K562 (cell line): ENCODE measurements at regions not wholly inside any gene's neighbourhood (a gene's known extent, or its start where the extent isn't known, plus 50 kb on each side); places are given as distances from the start of the nearest gene placed in this dataset.

Experiments
- ATAC-seq: fragments of 200-7000 bp; cut with Tn5 transposase; 3 replicates; pipeline ENCODE4 v1.9.1; 2020; ENCODE audit warnings: moderate library complexity
- BruUV-seq: library from RNA; stranded (reverse); fragments of 400-500 nt; replicated peaks from 2 replicates; lab custom pipeline; 2021; lab: Mats Ljungman, UMichigan
- CTCF ChIA-PET: fragments of 300-600 bp; formaldehyde crosslinking; extraction: SDS; loops from one replicate; lab custom pipeline; 2021; ENCODE audit warnings: low intra/inter-chr PET ratio; lab: Yijun Ruan, JAX
- POLR2A ChIA-PET: fragments of 300-600, 350-650 bp; sonication (Branson Sonifier 250); formaldehyde crosslinking; extraction: SDS; loops from one replicate; lab custom pipeline; 2021; ENCODE audit warnings: antibody characterized with exemption, inconsistent platforms; lab: Yijun Ruan, JAX
- DNase-seq, 4 experiments: peaks; one replicate each; pipeline versions ENCODE4 v3.0.0 to v3.0.0-alpha.2; 2011 to 2018; ENCODE audit warnings: low spot score in 3 of 4, mixed read lengths in 3 of 4; ENCODE audit errors: extremely low read depth in 1 of 4
- FAIRE-seq: peaks from 2 replicates; lab custom pipeline; 2011; peaks lifted over from hg19 to GRCh38; lab: Jason Lieb, UNC
- H2AFZ ChIP-seq: 2 replicates; pipeline ENCODE4 v1.6.0; 2011; ENCODE audit warnings: low read depth, low read length, control low read depth, inconsistent platforms
- H3K27ac ChIP-seq: fragments of 200-600 bp; 3 replicates; pipeline ENCODE4 v1.8.0; 2011; ENCODE audit warnings: low read depth, mild to moderate bottlenecking, control low read depth, inconsistent platforms, low read length, moderate library complexity, mixed read lengths; ENCODE audit errors: extremely low read depth
- H3K27me3 ChIP-seq, 2 experiments: fragments of 300-600 bp in 1 of 2; 2 replicates in 1 of 2; 3 replicates in 1 of 2; pipeline versions ENCODE4 v1.6.0 to v1.8.0; 2011; ENCODE audit warnings: inconsistent platforms in 2 of 2, low read length in 2 of 2, mild to moderate bottlenecking in 1 of 2, mixed read lengths in 1 of 2, moderate library complexity in 1 of 2; ENCODE audit not compliant: control insufficient read depth in 2 of 2, insufficient read depth in 2 of 2
- H3K36me3 ChIP-seq: fragments of 300-600 bp; 3 replicates; pipeline ENCODE4 v1.8.0; 2011; ENCODE audit warnings: mild to moderate bottlenecking, low read length, inconsistent platforms; ENCODE audit not compliant: control insufficient read depth, insufficient read depth
- H3K4me1 ChIP-seq, 2 experiments: fragments of 200-600 bp in 1 of 2; replicated peaks in 1 of 2; 2 replicates in 1 of 2; 3 replicates in 1 of 2; pipeline versions ENCODE4 v1.5.1 to v1.8.0; 2011; ENCODE audit warnings: inconsistent platforms in 2 of 2, low read length in 2 of 2, mild to moderate bottlenecking in 1 of 2, mixed read lengths in 1 of 2, moderate library complexity in 1 of 2; ENCODE audit not compliant: control insufficient read depth in 2 of 2, insufficient read depth in 2 of 2
- H3K4me2 ChIP-seq: 2 replicates; pipeline ENCODE4 v1.6.1; 2011; ENCODE audit warnings: low read length, control low read depth, inconsistent platforms, mixed read lengths; ENCODE audit not compliant: insufficient read depth
- H3K4me3 ChIP-seq: fragments of 200-600 bp; sonication (generic), shearing (Covaris generic); 2 replicates; pipeline ENCODE4 v1.5.1; 2016; ENCODE audit warnings: control low read depth, inconsistent platforms
- H3K79me2 ChIP-seq: fragments of 200-600 bp; 3 replicates; pipeline ENCODE4 v1.8.0; 2011; ENCODE audit warnings: low read length, inconsistent platforms; ENCODE audit not compliant: control insufficient read depth, insufficient read depth
- H3K9ac ChIP-seq, 2 experiments: 2 replicates each; pipeline versions ENCODE4 v1.6.0 to v1.6.1; 2011; ENCODE audit warnings: low read depth in 2 of 2, low read length in 2 of 2, control low read depth in 1 of 2, inconsistent platforms in 1 of 2, mild to moderate bottlenecking in 1 of 2, mixed read lengths in 1 of 2; ENCODE audit not compliant: insufficient read depth in 1 of 2
- H3K9me1 ChIP-seq: one replicate; pipeline ENCODE4 v1.6.0; 2011; ENCODE audit warnings: inconsistent platforms, mild to moderate bottlenecking, low read length, moderate library complexity; ENCODE audit not compliant: control insufficient read depth, insufficient read depth
- H3K9me3 ChIP-seq: replicated peaks from 2 replicates; pipeline ENCODE4 v1.5.1; 2011; ENCODE audit warnings: low read depth, low read length, inconsistent platforms; ENCODE audit not compliant: control insufficient read depth, insufficient read depth
- H4K20me1 ChIP-seq: replicated peaks from 2 replicates; pipeline ENCODE4 v1.6.1; 2011; ENCODE audit warnings: low read length, inconsistent platforms, mixed read lengths; ENCODE audit not compliant: control insufficient read depth, insufficient read depth
- POLR2G ChIP-seq: fragments of 200-400 bp; formaldehyde crosslinking; IDR thresholded peaks from 2 replicates; pipeline ENCODE4 v1.6.1; 2017; ENCODE audit warnings: low read depth, mild to moderate bottlenecking, antibody characterized with exemption, low read length, moderate library complexity
- SIN3B ChIP-seq: fragments of 450-650 bp; IDR thresholded peaks from 2 replicates; pipeline ENCODE4 v1.6.1; 2017; ENCODE audit warnings: low read depth, mild to moderate bottlenecking, moderate library complexity
- SMAD1 ChIP-seq: fragments of 150-350 bp; IDR thresholded peaks from 2 replicates; pipeline ENCODE4 v1.6.1; 2014; ENCODE audit warnings: low read length, low read depth; ENCODE audit not compliant: partially characterized antibody
- XRCC3 ChIP-seq: fragments of 450-650 bp; IDR thresholded peaks from 2 replicates; pipeline ENCODE4 v1.6.1; 2017; ENCODE audit warnings: mild to moderate bottlenecking, moderate library complexity
- ZFPM2 ChIP-seq: fragments of 250-450 bp; sonication (Bioruptor Pico); IDR thresholded peaks from 2 replicates; pipeline ENCODE4 v1.5.1; 2022; ENCODE audit warnings: mild to moderate bottlenecking
- ZNF436 ChIP-seq: fragments of 250-450, 450-650 bp; sonication (Bioruptor Pico); formaldehyde crosslinking; IDR thresholded peaks from 2 replicates; pipeline ENCODE4 v1.7.0; 2020; ENCODE audit warnings: mild to moderate bottlenecking
- ZNF507 ChIP-seq: conservative IDR thresholded peaks from 2 replicates; pipeline ENCODE4 v1.6.1; 2017; ENCODE audit warnings: missing genetic modification characterization, missing compliant biosample characterization
- WGBS: fragments of 100-300 bp; shearing (Covaris generic); methylation state at CpG from one replicate; pipeline ENCODE4 v1.1.6; 2016; ENCODE audit warnings: low coverage, mixed read lengths; ENCODE audit not compliant: insufficient coverage; ENCODE audit errors: missing lambda C conversion rate; 5-methylcytosine and 5-hydroxymethylcytosine counted together
- in situ Hi-C: fragments of 300-500 bp; cut with MboI; formaldehyde crosslinking; loops from 4 replicates; pipeline ENCODE4 v1.15.0; 2018; ENCODE audit warnings: inconsistent platforms, mixed read lengths
- intact Hi-C: fragments of 100-400 bp; cut with micrococcal nuclease; formaldehyde crosslinking; loops from 2 replicates; pipeline ENCODE4 v1.14.2; 2022
- TF ChIP-seq, protein P1 (sequence below): fragments of 450-650 bp; conservative IDR thresholded peaks from 2 replicates; pipeline ENCODE4 v1.6.1; 2016; ENCODE audit warnings: missing genetic modification characterization, low read depth, mild to moderate bottlenecking, control low read depth, missing compliant biosample characterization
- TF ChIP-seq, protein P2 (sequence below): sonication (generic); formaldehyde crosslinking; IDR thresholded peaks from 2 replicates; pipeline ENCODE4 v1.8.0; 2022; ENCODE audit warnings: mild to moderate bottlenecking, missing genetic modification reagents, borderline replicate concordance
- TF ChIP-seq, protein P3 (sequence below): sonication (generic); formaldehyde crosslinking; IDR thresholded peaks from 2 replicates; pipeline ENCODE4 v1.8.1; 2022; ENCODE audit warnings: missing genetic modification reagents
- TF ChIP-seq, protein P4 (sequence below): fragments of 450-650 bp; IDR thresholded peaks from 2 replicates; pipeline ENCODE4 v1.6.1; 2017; ENCODE audit warnings: antibody characterized with exemption, mild to moderate bottlenecking

DNA sequence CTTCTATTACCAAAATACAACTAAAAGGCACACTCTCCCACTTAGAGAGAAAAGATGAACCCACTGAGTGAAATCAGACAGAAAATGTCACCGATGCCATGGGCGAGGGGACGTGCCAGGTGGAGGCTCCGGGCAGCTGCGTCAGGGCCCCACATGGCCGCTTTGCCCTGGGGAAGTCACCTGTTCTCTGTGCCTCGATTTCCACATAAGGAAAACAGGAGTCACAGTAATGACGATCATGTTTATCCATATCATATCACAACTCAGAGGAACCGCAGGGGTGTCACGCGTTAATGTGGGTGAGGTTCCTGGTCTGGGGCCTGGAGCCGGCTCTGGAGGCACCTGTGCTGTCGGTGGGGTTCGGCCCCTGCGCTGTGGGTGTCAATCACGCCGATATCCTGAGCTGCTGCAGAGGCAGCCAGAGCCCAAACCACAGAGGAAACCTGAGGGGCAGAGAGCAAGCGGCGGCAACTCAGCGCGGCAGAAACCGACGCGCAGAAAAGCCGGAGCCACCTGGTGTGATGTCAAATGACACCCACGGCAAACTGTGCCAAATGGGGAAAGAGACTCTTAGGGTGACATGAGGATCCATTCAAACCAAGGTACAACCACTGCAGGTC, 243.7 kb downstream of the BRD1 start (continued):
- TF ChIP-seq, protein P1, sequence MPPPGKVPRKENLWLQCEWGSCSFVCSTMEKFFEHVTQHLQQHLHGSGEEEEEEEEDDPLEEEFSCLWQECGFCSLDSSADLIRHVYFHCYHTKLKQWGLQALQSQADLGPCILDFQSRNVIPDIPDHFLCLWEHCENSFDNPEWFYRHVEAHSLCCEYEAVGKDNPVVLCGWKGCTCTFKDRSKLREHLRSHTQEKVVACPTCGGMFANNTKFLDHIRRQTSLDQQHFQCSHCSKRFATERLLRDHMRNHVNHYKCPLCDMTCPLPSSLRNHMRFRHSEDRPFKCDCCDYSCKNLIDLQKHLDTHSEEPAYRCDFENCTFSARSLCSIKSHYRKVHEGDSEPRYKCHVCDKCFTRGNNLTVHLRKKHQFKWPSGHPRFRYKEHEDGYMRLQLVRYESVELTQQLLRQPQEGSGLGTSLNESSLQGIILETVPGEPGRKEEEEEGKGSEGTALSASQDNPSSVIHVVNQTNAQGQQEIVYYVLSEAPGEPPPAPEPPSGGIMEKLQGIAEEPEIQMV (tag) = no peak
- TF ChIP-seq SIN3B = no peak
- TF ChIP-seq, protein P2, sequence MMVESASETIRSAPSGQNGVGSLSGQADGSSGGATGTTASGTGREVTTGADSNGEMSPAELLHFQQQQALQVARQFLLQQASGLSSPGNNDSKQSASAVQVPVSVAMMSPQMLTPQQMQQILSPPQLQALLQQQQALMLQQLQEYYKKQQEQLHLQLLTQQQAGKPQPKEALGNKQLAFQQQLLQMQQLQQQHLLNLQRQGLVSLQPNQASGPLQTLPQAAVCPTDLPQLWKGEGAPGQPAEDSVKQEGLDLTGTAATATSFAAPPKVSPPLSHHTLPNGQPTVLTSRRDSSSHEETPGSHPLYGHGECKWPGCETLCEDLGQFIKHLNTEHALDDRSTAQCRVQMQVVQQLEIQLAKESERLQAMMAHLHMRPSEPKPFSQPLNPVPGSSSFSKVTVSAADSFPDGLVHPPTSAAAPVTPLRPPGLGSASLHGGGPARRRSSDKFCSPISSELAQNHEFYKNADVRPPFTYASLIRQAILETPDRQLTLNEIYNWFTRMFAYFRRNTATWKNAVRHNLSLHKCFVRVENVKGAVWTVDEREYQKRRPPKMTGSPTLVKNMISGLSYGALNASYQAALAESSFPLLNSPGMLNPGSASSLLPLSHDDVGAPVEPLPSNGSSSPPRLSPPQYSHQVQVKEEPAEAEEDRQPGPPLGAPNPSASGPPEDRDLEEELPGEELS (CRISPR knock-in tag) = no peak
- TF ChIP-seq ZNF436 = no peak
- TF ChIP-seq, all 486 proteins: peak for 0

DNA sequence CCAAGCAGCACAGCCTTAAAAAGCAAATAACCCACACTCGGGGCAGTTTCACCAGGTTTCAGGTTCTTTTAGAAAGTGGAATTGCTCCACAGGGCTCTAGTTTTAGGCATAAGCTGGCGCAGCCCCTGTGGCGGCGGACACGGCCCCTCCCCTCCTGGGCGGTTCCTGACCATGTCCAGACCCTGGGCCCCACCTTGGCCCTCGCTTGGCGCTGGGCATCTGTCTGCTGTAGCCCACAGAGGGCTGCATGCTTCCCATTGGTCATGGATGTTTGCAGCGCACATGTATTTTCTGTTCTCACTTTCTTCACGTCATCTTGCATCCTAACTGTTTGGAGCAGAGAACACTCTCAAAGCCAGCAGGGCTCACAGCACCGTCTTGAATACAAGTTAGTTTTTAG, 244.3 kb downstream of the BRD1 start:
- H3K79me2 ChIP-seq = peaks cover 34% of the 10 kb centered on the region
- H3K27ac ChIP-seq = no peak overlapping the region
- peaks cover 11% of the 10 kb centered on the region for H3K9me3 ChIP-seq
- H3K4me2 ChIP-seq = no peak overlapping the region
- ChIA-PET CTCF (no interaction called here), POLR2A (no interaction called here)
- no peak overlapping the region for H3K9ac ChIP-seq
- H3K4me3 ChIP-seq = no peak overlapping the region
- no peak for ATAC-seq
- H2AFZ ChIP-seq = no peak overlapping the region
- no peaks in the 10 kb centered on the region; a peak in 2 of 5 replicates for H3K4me1 ChIP-seq
- intact Hi-C loops = no loop called here
- peaks cover 29% of the 10 kb centered on the region; the same call in 2 of the 3 replicates for H3K36me3 ChIP-seq
- FAIRE-seq = no peak
- no peak for DNase-seq
- H3K9me1 ChIP-seq = no peaks in the 10 kb centered on the region
- 63% methylated on average over 4 of the region's 11 CpGs for WGBS
- no TSS peak for BruUV-seq
- H3K27me3 ChIP-seq = no peaks in the 10 kb centered on the region
- in situ Hi-C loops = no loop called here
- no peaks in the 10 kb centered on the region for H4K20me1 ChIP-seq
- TF ChIP-seq ZNF507 (tag) (no peak), XRCC3 (no peak), ZFPM2 (no peak), SMAD1 (no peak), POLR2G (no peak)
- TF ChIP-seq, protein P3, sequence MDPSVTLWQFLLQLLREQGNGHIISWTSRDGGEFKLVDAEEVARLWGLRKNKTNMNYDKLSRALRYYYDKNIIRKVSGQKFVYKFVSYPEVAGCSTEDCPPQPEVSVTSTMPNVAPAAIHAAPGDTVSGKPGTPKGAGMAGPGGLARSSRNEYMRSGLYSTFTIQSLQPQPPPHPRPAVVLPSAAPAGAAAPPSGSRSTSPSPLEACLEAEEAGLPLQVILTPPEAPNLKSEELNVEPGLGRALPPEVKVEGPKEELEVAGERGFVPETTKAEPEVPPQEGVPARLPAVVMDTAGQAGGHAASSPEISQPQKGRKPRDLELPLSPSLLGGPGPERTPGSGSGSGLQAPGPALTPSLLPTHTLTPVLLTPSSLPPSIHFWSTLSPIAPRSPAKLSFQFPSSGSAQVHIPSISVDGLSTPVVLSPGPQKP (CRISPR knock-in tag) = no peak
- TF ChIP-seq, protein P4, sequence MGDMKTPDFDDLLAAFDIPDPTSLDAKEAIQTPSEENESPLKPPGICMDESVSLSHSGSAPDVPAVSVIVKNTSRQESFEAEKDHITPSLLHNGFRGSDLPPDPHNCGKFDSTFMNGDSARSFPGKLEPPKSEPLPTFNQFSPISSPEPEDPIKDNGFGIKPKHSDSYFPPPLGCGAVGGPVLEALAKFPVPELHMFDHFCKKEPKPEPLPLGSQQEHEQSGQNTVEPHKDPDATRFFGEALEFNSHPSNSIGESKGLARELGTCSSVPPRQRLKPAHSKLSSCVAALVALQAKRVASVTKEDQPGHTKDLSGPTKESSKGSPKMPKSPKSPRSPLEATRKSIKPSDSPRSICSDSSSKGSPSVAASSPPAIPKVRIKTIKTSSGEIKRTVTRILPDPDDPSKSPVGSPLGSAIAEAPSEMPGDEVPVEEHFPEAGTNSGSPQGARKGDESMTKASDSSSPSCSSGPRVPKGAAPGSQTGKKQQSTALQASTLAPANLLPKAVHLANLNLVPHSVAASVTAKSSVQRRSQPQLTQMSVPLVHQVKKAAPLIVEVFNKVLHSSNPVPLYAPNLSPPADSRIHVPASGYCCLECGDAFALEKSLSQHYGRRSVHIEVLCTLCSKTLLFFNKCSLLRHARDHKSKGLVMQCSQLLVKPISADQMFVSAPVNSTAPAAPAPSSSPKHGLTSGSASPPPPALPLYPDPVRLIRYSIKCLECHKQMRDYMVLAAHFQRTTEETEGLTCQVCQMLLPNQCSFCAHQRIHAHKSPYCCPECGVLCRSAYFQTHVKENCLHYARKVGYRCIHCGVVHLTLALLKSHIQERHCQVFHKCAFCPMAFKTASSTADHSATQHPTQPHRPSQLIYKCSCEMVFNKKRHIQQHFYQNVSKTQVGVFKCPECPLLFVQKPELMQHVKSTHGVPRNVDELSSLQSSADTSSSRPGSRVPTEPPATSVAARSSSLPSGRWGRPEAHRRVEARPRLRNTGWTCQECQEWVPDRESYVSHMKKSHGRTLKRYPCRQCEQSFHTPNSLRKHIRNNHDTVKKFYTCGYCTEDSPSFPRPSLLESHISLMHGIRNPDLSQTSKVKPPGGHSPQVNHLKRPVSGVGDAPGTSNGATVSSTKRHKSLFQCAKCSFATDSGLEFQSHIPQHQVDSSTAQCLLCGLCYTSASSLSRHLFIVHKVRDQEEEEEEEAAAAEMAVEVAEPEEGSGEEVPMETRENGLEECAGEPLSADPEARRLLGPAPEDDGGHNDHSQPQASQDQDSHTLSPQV = no peak
